ENCODE measurements at regions not wholly inside any gene's neighbourhood (a gene's known extent, or its start where the extent isn't known, plus 50 kb on each side); places are given as distances from the start of the nearest gene placed in this dataset.

GRCh38 chr3:86787091-86787490 lies 203.9 kb downstream of the VGLL3 start:
- TF ChIP-seq, protein P1, sequence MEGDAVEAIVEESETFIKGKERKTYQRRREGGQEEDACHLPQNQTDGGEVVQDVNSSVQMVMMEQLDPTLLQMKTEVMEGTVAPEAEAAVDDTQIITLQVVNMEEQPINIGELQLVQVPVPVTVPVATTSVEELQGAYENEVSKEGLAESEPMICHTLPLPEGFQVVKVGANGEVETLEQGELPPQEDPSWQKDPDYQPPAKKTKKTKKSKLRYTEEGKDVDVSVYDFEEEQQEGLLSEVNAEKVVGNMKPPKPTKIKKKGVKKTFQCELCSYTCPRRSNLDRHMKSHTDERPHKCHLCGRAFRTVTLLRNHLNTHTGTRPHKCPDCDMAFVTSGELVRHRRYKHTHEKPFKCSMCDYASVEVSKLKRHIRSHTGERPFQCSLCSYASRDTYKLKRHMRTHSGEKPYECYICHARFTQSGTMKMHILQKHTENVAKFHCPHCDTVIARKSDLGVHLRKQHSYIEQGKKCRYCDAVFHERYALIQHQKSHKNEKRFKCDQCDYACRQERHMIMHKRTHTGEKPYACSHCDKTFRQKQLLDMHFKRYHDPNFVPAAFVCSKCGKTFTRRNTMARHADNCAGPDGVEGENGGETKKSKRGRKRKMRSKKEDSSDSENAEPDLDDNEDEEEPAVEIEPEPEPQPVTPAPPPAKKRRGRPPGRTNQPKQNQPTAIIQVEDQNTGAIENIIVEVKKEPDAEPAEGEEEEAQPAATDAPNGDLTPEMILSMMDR (IDR thresholded peaks at IDR 0.05), result no peak
- TF ChIP-seq POLR2A (IDR thresholded peaks at IDR 0.05), result no peak

Data from lower leg skin (tissue), 3 donors.